K562 (cell line): ENCODE measurements at regions not wholly inside any gene's neighbourhood (a gene's known extent, or its start where the extent isn't known, plus 50 kb on each side); places are given as distances from the start of the nearest gene placed in this dataset.

Experiments used
- ATAC-seq: fragments of 200-7000 bp; cut with Tn5 transposase; 3 replicates; pipeline ENCODE4 v1.9.1; 2020; ENCODE audit warnings: moderate library complexity
- BruUV-seq: library from RNA; stranded (reverse); fragments of 400-500 nt; replicated peaks from 2 replicates; lab custom pipeline; 2021; lab: Mats Ljungman, UMichigan
- CTCF ChIA-PET: fragments of 300-600 bp; formaldehyde crosslinking; extraction: SDS; loops from one replicate; lab custom pipeline; 2021; ENCODE audit warnings: low intra/inter-chr PET ratio; lab: Yijun Ruan, JAX
- POLR2A ChIA-PET: fragments of 300-600, 350-650 bp; sonication (Branson Sonifier 250); formaldehyde crosslinking; extraction: SDS; loops from one replicate; lab custom pipeline; 2021; ENCODE audit warnings: antibody characterized with exemption, inconsistent platforms; lab: Yijun Ruan, JAX
- DNase-seq, 4 experiments: peaks; one replicate each; pipeline versions ENCODE4 v3.0.0 to v3.0.0-alpha.2; 2011 to 2018; ENCODE audit warnings: low spot score in 3 of 4, mixed read lengths in 3 of 4; ENCODE audit errors: extremely low read depth in 1 of 4
- FAIRE-seq: peaks from 2 replicates; lab custom pipeline; 2011; peaks lifted over from hg19 to GRCh38; lab: Jason Lieb, UNC
- H2AFZ ChIP-seq: 2 replicates; pipeline ENCODE4 v1.6.0; 2011; ENCODE audit warnings: low read depth, low read length, control low read depth, inconsistent platforms
- H3K27ac ChIP-seq: fragments of 200-600 bp; 3 replicates; pipeline ENCODE4 v1.8.0; 2011; ENCODE audit warnings: low read depth, mild to moderate bottlenecking, control low read depth, inconsistent platforms, low read length, moderate library complexity, mixed read lengths; ENCODE audit errors: extremely low read depth
- H3K27me3 ChIP-seq, 2 experiments: fragments of 300-600 bp in 1 of 2; 2 replicates in 1 of 2; 3 replicates in 1 of 2; pipeline versions ENCODE4 v1.6.0 to v1.8.0; 2011; ENCODE audit warnings: inconsistent platforms in 2 of 2, low read length in 2 of 2, mild to moderate bottlenecking in 1 of 2, mixed read lengths in 1 of 2, moderate library complexity in 1 of 2; ENCODE audit not compliant: control insufficient read depth in 2 of 2, insufficient read depth in 2 of 2
- H3K36me3 ChIP-seq: fragments of 300-600 bp; 3 replicates; pipeline ENCODE4 v1.8.0; 2011; ENCODE audit warnings: mild to moderate bottlenecking, low read length, inconsistent platforms; ENCODE audit not compliant: control insufficient read depth, insufficient read depth
- H3K4me1 ChIP-seq, 2 experiments: fragments of 200-600 bp in 1 of 2; replicated peaks in 1 of 2; 2 replicates in 1 of 2; 3 replicates in 1 of 2; pipeline versions ENCODE4 v1.5.1 to v1.8.0; 2011; ENCODE audit warnings: inconsistent platforms in 2 of 2, low read length in 2 of 2, mild to moderate bottlenecking in 1 of 2, mixed read lengths in 1 of 2, moderate library complexity in 1 of 2; ENCODE audit not compliant: control insufficient read depth in 2 of 2, insufficient read depth in 2 of 2
- H3K4me2 ChIP-seq: 2 replicates; pipeline ENCODE4 v1.6.1; 2011; ENCODE audit warnings: low read length, control low read depth, inconsistent platforms, mixed read lengths; ENCODE audit not compliant: insufficient read depth
- H3K4me3 ChIP-seq: fragments of 200-600 bp; sonication (generic), shearing (Covaris generic); 2 replicates; pipeline ENCODE4 v1.5.1; 2016; ENCODE audit warnings: control low read depth, inconsistent platforms
- H3K79me2 ChIP-seq: fragments of 200-600 bp; 3 replicates; pipeline ENCODE4 v1.8.0; 2011; ENCODE audit warnings: low read length, inconsistent platforms; ENCODE audit not compliant: control insufficient read depth, insufficient read depth
- H3K9ac ChIP-seq, 2 experiments: 2 replicates each; pipeline versions ENCODE4 v1.6.0 to v1.6.1; 2011; ENCODE audit warnings: low read depth in 2 of 2, low read length in 2 of 2, control low read depth in 1 of 2, inconsistent platforms in 1 of 2, mild to moderate bottlenecking in 1 of 2, mixed read lengths in 1 of 2; ENCODE audit not compliant: insufficient read depth in 1 of 2
- H3K9me1 ChIP-seq: one replicate; pipeline ENCODE4 v1.6.0; 2011; ENCODE audit warnings: inconsistent platforms, mild to moderate bottlenecking, low read length, moderate library complexity; ENCODE audit not compliant: control insufficient read depth, insufficient read depth
- H3K9me3 ChIP-seq: replicated peaks from 2 replicates; pipeline ENCODE4 v1.5.1; 2011; ENCODE audit warnings: low read depth, low read length, inconsistent platforms; ENCODE audit not compliant: control insufficient read depth, insufficient read depth
- H4K20me1 ChIP-seq: replicated peaks from 2 replicates; pipeline ENCODE4 v1.6.1; 2011; ENCODE audit warnings: low read length, inconsistent platforms, mixed read lengths; ENCODE audit not compliant: control insufficient read depth, insufficient read depth
- ELF4 ChIP-seq: fragments of 450-650 bp; formaldehyde crosslinking; IDR thresholded peaks from 2 replicates; pipeline ENCODE4 v1.4.0; 2022; ENCODE audit warnings: missing genetic modification characterization
- HIVEP1 ChIP-seq: fragments of 250-450 bp; sonication (Bioruptor Pico); IDR thresholded peaks from 2 replicates; pipeline ENCODE4 v1.4.0; 2020; ENCODE audit warnings: mild to moderate bottlenecking
- HMG20A ChIP-seq: fragments of 450-650 bp; formaldehyde crosslinking; conservative IDR thresholded peaks from 2 replicates; pipeline ENCODE4 v1.4.0; 2020; ENCODE audit warnings: mild to moderate bottlenecking, mixed read lengths
- SRF ChIP-seq, 2 experiments: fragments of 250-450, 450-650 bp in 1 of 2; sonication (Bioruptor Pico) in 1 of 2; sonication (generic) in 1 of 2; formaldehyde crosslinking; IDR thresholded peaks; 2 replicates each; pipeline versions ENCODE4 v1.5.0 to v1.5.1; 2020 to 2022; ENCODE audit warnings: mild to moderate bottlenecking in 1 of 2, missing genetic modification reagents in 1 of 2
- STAG1 ChIP-seq: sonication (generic); formaldehyde crosslinking; IDR thresholded peaks from 2 replicates; pipeline ENCODE4 v1.5.0; 2020; ENCODE audit warnings: missing genetic modification reagents, borderline replicate concordance
- TAL1 ChIP-seq: fragments of 450-650 bp; IDR thresholded peaks from 2 replicates; pipeline ENCODE4 v1.6.1; 2016; ENCODE audit warnings: mild to moderate bottlenecking
- XRCC5 ChIP-seq: fragments of 200-400 bp; formaldehyde crosslinking; IDR thresholded peaks from 2 replicates; pipeline ENCODE4 v1.6.1; 2017; ENCODE audit warnings: low read depth, mild to moderate bottlenecking, low read length
- ZNF134 ChIP-seq: fragments of 250-450 bp; sonication (Bioruptor Pico); conservative IDR thresholded peaks from 2 replicates; pipeline ENCODE4 v1.4.0; 2020
- WGBS: fragments of 100-300 bp; shearing (Covaris generic); methylation state at CpG from one replicate; pipeline ENCODE4 v1.1.6; 2016; ENCODE audit warnings: low coverage, mixed read lengths; ENCODE audit not compliant: insufficient coverage; ENCODE audit errors: missing lambda C conversion rate; 5-methylcytosine and 5-hydroxymethylcytosine counted together
- in situ Hi-C: fragments of 300-500 bp; cut with MboI; formaldehyde crosslinking; loops from 4 replicates; pipeline ENCODE4 v1.15.0; 2018; ENCODE audit warnings: inconsistent platforms, mixed read lengths
- intact Hi-C: fragments of 100-400 bp; cut with micrococcal nuclease; formaldehyde crosslinking; loops from 2 replicates; pipeline ENCODE4 v1.14.2; 2022
- TF ChIP-seq, protein P1 (sequence below): fragments of 250-450 bp; sonication (Bioruptor Pico); IDR thresholded peaks from 2 replicates; pipeline ENCODE4 v1.5.1; 2021; ENCODE audit warnings: mild to moderate bottlenecking
- TF ChIP-seq, protein P2 (sequence below), 2 experiments: fragments of 450-650 bp; IDR thresholded peaks; 2 replicates each; pipeline ENCODE4 v1.6.1; 2016; ENCODE audit warnings: mild to moderate bottlenecking in 2 of 2, borderline replicate concordance in 1 of 2, low read depth in 1 of 2, moderate library complexity in 1 of 2
- TF ChIP-seq, protein P3 (sequence below): sonication (generic); formaldehyde crosslinking; IDR thresholded peaks from 2 replicates; pipeline ENCODE4 v1.8.1; 2023; ENCODE audit warnings: mild to moderate bottlenecking, missing genetic modification reagents

DNA sequence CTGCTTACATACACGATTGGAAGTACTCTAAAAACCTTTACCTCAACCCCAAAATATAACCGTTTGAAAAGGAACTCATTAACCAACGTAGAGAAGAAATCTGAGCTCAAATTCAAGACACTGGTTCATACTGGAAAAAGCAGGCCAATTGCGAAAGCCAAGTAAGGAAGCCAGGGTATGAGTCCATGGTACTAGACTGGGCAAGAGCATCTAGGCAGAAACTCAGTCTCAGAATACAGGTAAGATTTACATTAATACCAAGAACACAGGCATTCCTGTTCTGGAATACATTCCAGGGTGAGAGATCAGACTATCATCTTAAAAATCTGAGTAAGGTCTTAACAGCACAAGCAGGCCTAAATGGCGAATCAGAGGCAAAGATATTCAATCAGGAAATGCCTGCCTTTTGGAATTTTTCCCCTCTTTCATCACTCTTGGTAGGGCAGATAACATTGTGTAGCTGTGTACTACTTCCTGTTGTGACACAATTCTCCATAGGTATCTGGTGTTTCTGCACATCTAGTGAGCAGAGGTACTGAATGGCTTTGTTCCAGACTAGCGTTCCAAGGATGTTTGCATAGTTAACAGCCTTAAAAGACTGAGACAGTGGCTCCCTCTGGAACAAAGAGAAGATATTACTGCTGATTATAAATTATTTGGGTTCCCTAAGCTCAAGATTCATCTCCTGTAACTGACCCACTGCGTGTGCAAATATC lies 311.3 kb downstream of the PCDH19 start:
- Histone ChIP-seq H3K4me2 (no peak overlapping the region), H3K4me1 (no peaks in the 10 kb centered on the region), H4K20me1 (no peaks in the 10 kb centered on the region), H3K27me3 (no peaks in the 10 kb centered on the region), H3K4me3 (no peak overlapping the region), H3K9ac (no peak overlapping the region), H3K36me3 (no peaks in the 10 kb centered on the region), H3K9me3 (no peaks in the 10 kb centered on the region), H3K79me2 (no peaks in the 10 kb centered on the region), H3K27ac (no peak overlapping the region), H2AFZ (no peak overlapping the region), H3K9me1 (no peaks in the 10 kb centered on the region)
- FAIRE-seq: no peak
- in situ Hi-C loops: no loop called here
- WGBS: 0% methylated on average over 7 of the region's 7 CpGs
- ChIA-PET CTCF (no interaction called here), POLR2A (no interaction called here)
- no peak for DNase-seq
- intact Hi-C loops: no loop called here
- no peak for ATAC-seq
- no TSS peak for BruUV-seq
- TF ChIP-seq, protein P1, sequence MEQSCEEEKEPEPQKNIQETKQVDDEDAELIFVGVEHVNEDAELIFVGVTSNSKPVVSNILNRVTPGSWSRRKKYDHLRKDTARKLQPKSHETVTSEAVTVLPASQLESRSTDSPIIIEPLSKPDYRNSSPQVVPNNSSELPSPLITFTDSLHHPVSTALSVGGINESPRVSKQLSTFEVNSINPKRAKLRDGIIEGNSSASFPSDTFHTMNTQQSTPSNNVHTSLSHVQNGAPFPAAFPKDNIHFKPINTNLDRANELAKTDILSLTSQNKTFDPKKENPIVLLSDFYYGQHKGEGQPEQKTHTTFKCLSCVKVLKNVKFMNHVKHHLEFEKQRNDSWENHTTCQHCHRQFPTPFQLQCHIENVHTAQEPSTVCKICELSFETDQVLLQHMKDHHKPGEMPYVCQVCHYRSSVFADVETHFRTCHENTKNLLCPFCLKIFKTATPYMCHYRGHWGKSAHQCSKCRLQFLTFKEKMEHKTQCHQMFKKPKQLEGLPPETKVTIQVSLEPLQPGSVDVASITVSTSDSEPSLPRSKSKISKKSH (CRISPR knock-in tag): no peak
- no peak for TF ChIP-seq HMG20A (CRISPR knock-in tag)
- TF ChIP-seq, protein P2, sequence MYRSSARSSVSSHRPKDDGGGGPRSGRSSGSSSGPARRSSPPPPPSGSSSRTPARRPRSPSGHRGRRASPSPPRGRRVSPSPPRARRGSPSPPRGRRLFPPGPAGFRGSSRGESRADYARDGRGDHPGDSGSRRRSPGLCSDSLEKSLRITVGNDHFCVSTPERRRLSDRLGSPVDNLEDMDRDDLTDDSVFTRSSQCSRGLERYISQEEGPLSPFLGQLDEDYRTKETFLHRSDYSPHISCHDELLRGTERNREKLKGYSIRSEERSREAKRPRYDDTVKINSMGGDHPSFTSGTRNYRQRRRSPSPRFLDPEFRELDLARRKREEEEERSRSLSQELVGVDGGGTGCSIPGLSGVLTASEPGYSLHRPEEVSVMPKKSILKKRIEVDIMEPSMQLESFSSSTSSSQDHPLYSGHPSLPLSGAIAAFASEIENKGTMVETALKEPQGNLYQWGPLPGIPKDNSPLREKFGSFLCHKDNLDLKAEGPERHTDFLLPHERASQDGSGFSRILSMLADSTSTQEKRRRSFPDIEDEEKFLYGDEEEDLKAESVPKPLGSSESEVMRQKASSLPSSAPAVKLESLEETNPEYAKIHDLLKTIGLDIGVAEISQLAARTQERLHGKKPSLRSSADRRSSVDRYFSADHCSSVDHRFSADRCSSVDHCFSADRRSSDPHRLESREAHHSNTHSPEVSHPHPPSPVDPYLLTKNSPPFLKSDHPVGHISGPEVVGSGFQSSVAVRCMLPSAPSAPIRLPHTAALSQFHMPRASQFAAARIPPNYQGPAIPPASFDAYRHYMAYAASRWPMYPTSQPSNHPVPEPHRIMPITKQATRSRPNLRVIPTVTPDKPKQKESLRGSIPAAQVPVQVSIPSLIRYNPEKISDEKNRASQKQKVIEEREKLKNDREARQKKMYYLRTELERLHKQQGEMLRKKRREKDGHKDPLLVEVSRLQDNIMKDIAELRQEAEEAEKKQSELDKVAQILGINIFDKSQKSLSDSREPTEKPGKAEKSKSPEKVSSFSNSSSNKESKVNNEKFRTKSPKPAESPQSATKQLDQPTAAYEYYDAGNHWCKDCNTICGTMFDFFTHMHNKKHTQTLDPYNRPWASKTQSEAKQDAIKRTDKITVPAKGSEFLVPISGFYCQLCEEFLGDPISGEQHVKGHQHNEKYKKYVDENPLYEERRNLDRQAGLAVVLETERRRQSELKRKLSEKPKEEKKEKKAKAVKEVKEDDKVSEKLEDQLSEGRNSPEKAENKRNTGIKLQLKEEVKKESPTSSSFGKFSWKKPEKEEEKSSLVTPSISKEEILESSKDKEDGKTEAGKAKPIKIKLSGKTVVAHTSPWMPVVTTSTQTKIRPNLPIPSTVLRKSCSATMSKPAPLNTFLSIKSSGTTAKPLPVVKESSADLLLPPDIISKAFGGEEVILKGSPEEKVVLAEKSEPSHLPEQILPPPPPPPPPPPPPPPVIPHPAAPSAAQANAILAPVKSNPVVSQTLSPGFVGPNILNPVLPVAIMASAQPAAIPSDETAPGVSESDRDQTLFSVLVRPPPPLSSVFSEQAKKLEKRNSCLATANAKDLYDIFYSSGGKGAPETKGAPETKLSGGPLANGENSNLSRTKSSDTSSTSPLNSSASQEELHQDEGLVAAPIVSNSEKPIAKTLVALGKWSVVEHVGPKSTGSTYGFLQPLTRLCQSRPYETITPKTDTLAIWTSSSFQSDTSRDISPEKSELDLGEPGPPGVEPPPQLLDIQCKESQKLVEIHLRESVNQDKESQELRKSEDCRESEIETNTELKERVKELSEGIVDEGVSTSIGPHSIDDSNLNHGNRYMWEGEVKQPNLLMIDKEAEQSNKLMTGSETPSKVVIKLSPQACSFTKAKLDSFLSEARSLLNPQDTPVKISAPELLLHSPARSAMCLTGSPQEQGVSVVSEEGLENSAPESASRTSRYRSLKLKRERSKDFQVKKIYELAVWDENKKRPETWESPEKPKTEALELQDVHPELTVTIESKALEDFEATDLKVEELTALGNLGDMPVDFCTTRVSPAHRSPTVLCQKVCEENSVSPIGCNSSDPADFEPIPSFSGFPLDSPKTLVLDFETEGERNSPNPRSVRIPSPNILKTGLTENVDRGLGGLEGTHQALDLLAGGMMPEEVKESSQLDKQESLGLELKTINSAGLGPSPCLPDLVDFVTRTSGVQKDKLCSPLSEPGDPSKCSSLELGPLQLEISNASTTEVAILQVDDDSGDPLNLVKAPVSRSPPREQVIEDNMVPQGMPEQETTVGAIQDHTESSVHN (IDR thresholded peaks at IDR 0.05; ENCODE audit: borderline replicate concordance in 1 of 2, low read depth in 1 of 2): no peak
- no peak for TF ChIP-seq SRF (CRISPR knock-in tag; IDR thresholded peaks at IDR 0.05)
- no peak for TF ChIP-seq TAL1
- TF ChIP-seq ZNF134: no peak
- TF ChIP-seq, protein P3, sequence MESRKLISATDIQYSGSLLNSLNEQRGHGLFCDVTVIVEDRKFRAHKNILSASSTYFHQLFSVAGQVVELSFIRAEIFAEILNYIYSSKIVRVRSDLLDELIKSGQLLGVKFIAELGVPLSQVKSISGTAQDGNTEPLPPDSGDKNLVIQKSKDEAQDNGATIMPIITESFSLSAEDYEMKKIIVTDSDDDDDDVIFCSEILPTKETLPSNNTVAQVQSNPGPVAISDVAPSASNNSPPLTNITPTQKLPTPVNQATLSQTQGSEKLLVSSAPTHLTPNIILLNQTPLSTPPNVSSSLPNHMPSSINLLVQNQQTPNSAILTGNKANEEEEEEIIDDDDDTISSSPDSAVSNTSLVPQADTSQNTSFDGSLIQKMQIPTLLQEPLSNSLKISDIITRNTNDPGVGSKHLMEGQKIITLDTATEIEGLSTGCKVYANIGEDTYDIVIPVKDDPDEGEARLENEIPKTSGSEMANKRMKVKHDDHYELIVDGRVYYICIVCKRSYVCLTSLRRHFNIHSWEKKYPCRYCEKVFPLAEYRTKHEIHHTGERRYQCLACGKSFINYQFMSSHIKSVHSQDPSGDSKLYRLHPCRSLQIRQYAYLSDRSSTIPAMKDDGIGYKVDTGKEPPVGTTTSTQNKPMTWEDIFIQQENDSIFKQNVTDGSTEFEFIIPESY (CRISPR knock-in tag): no peak
- no peak for TF ChIP-seq STAG1
- TF ChIP-seq XRCC5: no peak
- TF ChIP-seq ELF4: no peak
- TF ChIP-seq HIVEP1 (CRISPR knock-in tag): no peak
